A549 (cell line): ENCODE measurements at regions not wholly inside any gene's neighbourhood (a gene's known extent, or its start where the extent isn't known, plus 50 kb on each side); places are given as distances from the start of the nearest gene placed in this dataset.

Experiments used
- ATAC-seq, 2 experiments: fragments of 200-7000 bp in 1 of 2; fragments of >200 bp in 1 of 2; cut with Nextera tagmentation in 1 of 2; cut with Tn5 transposase in 1 of 2; 3 replicates each; pipeline versions ENCODE4 v1.8.0 to v1.9.1; 2018 to 2020; ENCODE audit warnings: mild to moderate bottlenecking in 1 of 2, moderate library complexity in 1 of 2
- CTCF ChIA-PET: fragments of 300-600 bp; sonication (Branson Sonifier 250); formaldehyde crosslinking; extraction: SDS; loops from one replicate; lab custom pipeline; 2021; ENCODE audit warnings: antibody characterized with exemption, inconsistent platforms; lab: Yijun Ruan, JAX
- POLR2A ChIA-PET: fragments of 350-600 bp; formaldehyde crosslinking; extraction: SDS; loops from one replicate; lab custom pipeline; 2021; ENCODE audit warnings: antibody characterized with exemption, inconsistent platforms; lab: Yijun Ruan, JAX
- DNase-seq, 2 experiments: peaks; one replicate each; pipeline versions ENCODE4 v3.0.0 to v3.0.0-alpha.2; 2011 to 2016; ENCODE audit warnings: low read depth in 1 of 2, low spot score in 1 of 2
- FAIRE-seq: peaks from 2 replicates; lab custom pipeline; 2011; peaks lifted over from hg19 to GRCh38; lab: Jason Lieb, UNC
- H3K27ac ChIP-seq, 2 experiments: fragments of >200 bp; sonication (Bioruptor Twin); formaldehyde crosslinking; 3 replicates each; pipeline ENCODE4 v1.5.1; 2016 to 2017
- H3K4me1 ChIP-seq: fragments of >200 bp; sonication (Bioruptor Twin); formaldehyde crosslinking; 3 replicates; pipeline ENCODE4 v1.6.1; 2016
- H3K4me2 ChIP-seq: fragments of >200 bp; sonication (Bioruptor Twin); formaldehyde crosslinking; 3 replicates; pipeline ENCODE4 v1.6.1; 2016
- H3K4me3 ChIP-seq: fragments of >200 bp; sonication (Bioruptor Twin); formaldehyde crosslinking; 3 replicates; pipeline ENCODE4 v1.5.1; 2016
- H3K9me3 ChIP-seq: fragments of >200 bp; sonication (Bioruptor Twin); formaldehyde crosslinking; 3 replicates; pipeline ENCODE4 v1.6.1; 2016
- CBX2 ChIP-seq: fragments of 200-600 bp; sonication (generic); IDR thresholded peaks from 2 replicates; pipeline ENCODE4 v1.6.1; 2016; ENCODE audit warnings: low read depth, mild to moderate bottlenecking, borderline replicate concordance
- CEBPB ChIP-seq, 2 experiments: fragments of >200 bp in 1 of 2; sonication (Bioruptor Twin) in 1 of 2; formaldehyde crosslinking in 1 of 2; IDR thresholded peaks; 2 replicates each; pipeline ENCODE4 v1.6.1; 2012 to 2016
- EHF ChIP-seq: fragments of 250-450 bp; sonication (Bioruptor Pico); IDR thresholded peaks from 2 replicates; pipeline ENCODE4 v1.5.0; 2020; ENCODE audit warnings: mild to moderate bottlenecking
- EP300 ChIP-seq, 2 experiments: fragments of >200 bp; sonication (Bioruptor Twin); formaldehyde crosslinking; IDR thresholded peaks; 2 replicates in 1 of 2; 3 replicates in 1 of 2; pipeline ENCODE4 v1.6.1; 2016 to 2017
- FOSB ChIP-seq: fragments of 250-450 bp; sonication (Bioruptor Pico); IDR thresholded peaks from 2 replicates; pipeline ENCODE4 v1.5.0; 2020; ENCODE audit warnings: mild to moderate bottlenecking, moderate library complexity
- HOXA7 ChIP-seq: fragments of 250-450 bp; sonication (Bioruptor Pico); IDR thresholded peaks from 2 replicates; pipeline ENCODE4 v1.5.0; 2020; ENCODE audit warnings: mild to moderate bottlenecking, moderate library complexity
- HOXB5 ChIP-seq: fragments of 250-450 bp; sonication (Bioruptor Pico); IDR thresholded peaks from 2 replicates; pipeline ENCODE4 v1.5.0; 2020; ENCODE audit warnings: mild to moderate bottlenecking, moderate library complexity
- NFE2L2 ChIP-seq: fragments of 150-350 bp; conservative IDR thresholded peaks from 2 replicates; pipeline ENCODE4 v1.6.1; 2014; ENCODE audit warnings: low read length
- NPAS2 ChIP-seq: fragments of 250-450 bp; sonication (Bioruptor Pico); IDR thresholded peaks from 2 replicates; pipeline ENCODE4 v1.8.0; 2022; ENCODE audit warnings: mild to moderate bottlenecking, moderate library complexity, borderline replicate concordance
- NR3C1 ChIP-seq: fragments of >200 bp; sonication (Bioruptor Twin); formaldehyde crosslinking; IDR thresholded peaks from 3 replicates; pipeline ENCODE4 v1.6.1; 2017
- PBX3 ChIP-seq: IDR thresholded peaks from 2 replicates; pipeline ENCODE4 v1.6.1; 2012
- RARB ChIP-seq: fragments of 250-450 bp; sonication (Bioruptor Pico); IDR thresholded peaks from 2 replicates; pipeline ENCODE4 v1.8.0; 2021; ENCODE audit warnings: mild to moderate bottlenecking, moderate library complexity
- REST ChIP-seq: fragments of 200-600 bp; sonication (generic); IDR thresholded peaks from 2 replicates; pipeline ENCODE4 v1.6.1; 2016; ENCODE audit warnings: antibody characterized with exemption, mild to moderate bottlenecking, moderate library complexity
- RNF2 ChIP-seq: fragments of 200-600 bp; sonication (generic); IDR thresholded peaks from 2 replicates; pipeline ENCODE4 v1.6.1; 2016; ENCODE audit warnings: low read depth, mild to moderate bottlenecking, antibody characterized with exemption, moderate library complexity, borderline replicate concordance
- SMC3 ChIP-seq: fragments of >200 bp; sonication (Bioruptor Twin); formaldehyde crosslinking; IDR thresholded peaks from 3 replicates; pipeline ENCODE4 v1.6.1; 2018; ENCODE audit warnings: inconsistent platforms
- TFCP2L1 ChIP-seq: fragments of 250-450 bp; sonication (Bioruptor Pico); IDR thresholded peaks from 2 replicates; pipeline ENCODE4 v1.5.0; 2021; ENCODE audit warnings: mild to moderate bottlenecking
- TP53 ChIP-seq: fragments of 250-450 bp; sonication (Bioruptor Pico); IDR thresholded peaks from 2 replicates; pipeline ENCODE4 v1.5.0; 2021; ENCODE audit warnings: mild to moderate bottlenecking, moderate library complexity
- ZFP36 ChIP-seq: fragments of 450-650 bp; IDR thresholded peaks from 2 replicates; pipeline ENCODE4 v1.6.1; 2014; ENCODE audit warnings: borderline replicate concordance; ENCODE audit not compliant: partially characterized antibody
- ZNF302 ChIP-seq: fragments of 250-450 bp; sonication (Bioruptor Pico); IDR thresholded peaks from 2 replicates; pipeline ENCODE4 v1.9.0; 2021; ENCODE audit warnings: inconsistent platforms, mild to moderate bottlenecking, moderate library complexity
- WGBS: methylation state at CpG from one replicate; pipeline ENCODE4 v1.1.6; 2017; ENCODE audit errors: missing lambda C conversion rate; 5-methylcytosine and 5-hydroxymethylcytosine counted together
- TF ChIP-seq, protein P1 (sequence below): IDR thresholded peaks from 2 replicates; pipeline ENCODE4 v1.6.1; 2012
- TF ChIP-seq, protein P2 (sequence below): fragments of 150-350 bp; IDR thresholded peaks from 2 replicates; pipeline ENCODE4 v1.6.1; 2014; ENCODE audit warnings: low read depth, mild to moderate bottlenecking, low read length
- TF ChIP-seq, protein P3 (sequence below): fragments of 250-450 bp; sonication (Bioruptor Pico); IDR thresholded peaks from 2 replicates; pipeline ENCODE4 v1.5.0; 2021; ENCODE audit warnings: mild to moderate bottlenecking, moderate library complexity, borderline replicate concordance
- TF ChIP-seq, protein P4 (sequence below): fragments of >200 bp; sonication (Bioruptor Twin); formaldehyde crosslinking; IDR thresholded peaks from 3 replicates; pipeline ENCODE4 v1.6.1; 2016

DNA sequence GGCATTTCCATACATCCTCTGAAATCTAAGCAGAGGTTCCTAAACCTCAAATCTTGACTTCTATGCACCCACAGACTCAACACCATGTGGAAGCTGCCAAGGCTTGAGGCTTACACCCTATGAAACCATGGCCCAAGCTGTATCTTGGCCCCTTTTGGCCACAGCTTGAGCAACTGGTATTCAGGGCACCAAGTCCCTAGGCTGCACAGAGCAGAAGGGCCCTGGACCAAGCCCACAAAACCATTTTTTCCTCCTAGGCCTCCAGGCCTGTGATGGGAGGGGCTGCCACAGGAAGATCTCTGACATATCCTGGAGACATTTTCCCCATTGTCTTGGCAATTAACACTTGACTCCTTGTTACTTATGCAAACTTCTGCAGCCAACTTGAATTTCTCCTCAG is 54.4 kb upstream of the IL12A start:
- Histone ChIP-seq H3K4me2 (no peak overlapping the region), H3K4me1 (peaks cover 7% of the 10 kb centered on the region; the same call in 2 of the 3 replicates), H3K9me3 (peaks cover 18% of the 10 kb centered on the region), H3K4me3 (no peak overlapping the region), H3K27ac (no peak overlapping the region)
- CTCF ChIA-PET, result interaction anchor here (1.4 to 7.2 kb wide), 3 partner anchors 49 to 69 kb away, joined by 4 to 48 read pairs (median 6); partner anchors contain the start of gene IL12A
- no peak for TF ChIP-seq PBX3
- TF ChIP-seq, protein P1, sequence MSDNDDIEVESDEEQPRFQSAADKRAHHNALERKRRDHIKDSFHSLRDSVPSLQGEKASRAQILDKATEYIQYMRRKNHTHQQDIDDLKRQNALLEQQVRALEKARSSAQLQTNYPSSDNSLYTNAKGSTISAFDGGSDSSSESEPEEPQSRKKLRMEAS, result no peak
- peak; percentile 97 for TF ChIP-seq ZFP36
- TF ChIP-seq EP300 (IDR thresholded peaks at IDR 0.05), result no peak
- FAIRE-seq, result no peak
- no peak for ATAC-seq
- DNase-seq, result no peak
- POLR2A ChIA-PET, result no interaction called here

DNA sequence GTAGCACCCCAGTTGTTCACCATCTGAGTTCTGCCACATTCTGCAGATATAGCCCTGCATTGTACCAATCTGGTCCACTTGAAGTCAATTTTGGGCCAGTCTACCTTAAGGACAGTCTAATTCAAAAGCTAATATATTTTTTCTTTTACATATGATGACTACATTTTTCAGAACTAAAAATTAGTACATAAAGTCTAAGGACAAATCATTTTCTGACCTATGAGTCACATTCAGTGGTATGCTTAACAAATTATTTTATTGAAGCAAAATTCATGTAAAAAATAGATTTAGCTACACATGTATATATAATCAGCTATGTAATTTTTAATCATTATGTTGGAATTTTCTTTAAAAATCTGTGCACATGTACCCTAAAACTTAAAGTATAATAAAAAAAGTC is 52.1 kb upstream of the IL12A start:
- DNase-seq (no peak), FAIRE-seq (no peak), ATAC-seq (no peak)
- TF ChIP-seq ZNF302 (CRISPR knock-in tag), result no peak
- no peak for TF ChIP-seq NFE2L2
- TF ChIP-seq EHF (CRISPR knock-in tag), result no peak
- TF ChIP-seq REST, result no peak
- TF ChIP-seq RARB (CRISPR knock-in tag), result no peak
- TF ChIP-seq SMC3, result no peak
- TF ChIP-seq FOSB (CRISPR knock-in tag), result no peak
- TF ChIP-seq HOXA7, result no peak
- no peak for TF ChIP-seq ZFP36
- TF ChIP-seq, protein P2, sequence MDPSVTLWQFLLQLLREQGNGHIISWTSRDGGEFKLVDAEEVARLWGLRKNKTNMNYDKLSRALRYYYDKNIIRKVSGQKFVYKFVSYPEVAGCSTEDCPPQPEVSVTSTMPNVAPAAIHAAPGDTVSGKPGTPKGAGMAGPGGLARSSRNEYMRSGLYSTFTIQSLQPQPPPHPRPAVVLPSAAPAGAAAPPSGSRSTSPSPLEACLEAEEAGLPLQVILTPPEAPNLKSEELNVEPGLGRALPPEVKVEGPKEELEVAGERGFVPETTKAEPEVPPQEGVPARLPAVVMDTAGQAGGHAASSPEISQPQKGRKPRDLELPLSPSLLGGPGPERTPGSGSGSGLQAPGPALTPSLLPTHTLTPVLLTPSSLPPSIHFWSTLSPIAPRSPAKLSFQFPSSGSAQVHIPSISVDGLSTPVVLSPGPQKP, result no peak
- Histone ChIP-seq H3K27ac (no peak overlapping the region), H3K4me1 (0 out of 3 replicates have a peak, but pooled peaks cover under 1% of the 10 kb centered on the region), H3K9me3 (peaks cover 18% of the 10 kb centered on the region), H3K4me3 (no peak overlapping the region), H3K4me2 (no peak overlapping the region)
- ChIA-PET POLR2A (no interaction called here), CTCF (interaction anchor here (1.6 kb wide), 1 partner anchor 51 kb away, joined by 5 read pairs; no protein-coding TSS in a partner anchor)

DNA sequence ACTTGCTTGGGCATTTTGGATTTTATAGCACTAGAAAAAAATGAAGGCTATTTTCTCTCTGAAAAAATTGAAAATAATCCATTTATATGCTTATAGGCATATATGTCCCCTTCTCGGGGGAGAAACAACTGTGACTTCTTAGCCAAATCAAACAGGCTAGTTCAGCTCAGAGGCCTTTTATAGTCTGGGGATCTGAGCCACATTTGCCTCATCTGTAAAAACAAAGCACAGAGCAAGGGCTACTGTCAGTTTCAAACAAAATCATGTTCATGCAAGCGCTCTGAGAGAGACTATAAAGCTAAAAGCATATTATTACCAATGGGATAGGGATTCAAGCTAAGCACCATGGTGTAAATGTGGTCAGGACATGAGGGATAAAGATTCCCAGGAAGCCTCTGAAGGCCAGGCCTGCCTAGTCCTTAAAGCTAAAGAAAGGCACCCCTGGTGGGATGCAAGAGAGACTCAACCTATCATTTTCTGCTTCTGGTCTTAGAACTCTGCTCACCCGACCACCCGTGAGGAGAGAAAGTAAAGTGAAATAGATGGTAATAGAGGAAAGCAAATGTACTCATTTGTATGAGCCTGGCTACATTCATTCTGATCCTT is 51.0 kb upstream of the IL12A start:
- Histone ChIP-seq H3K4me3 (no peak overlapping the region), H3K27ac (no peak overlapping the region), H3K9me3 (peaks cover 15% of the 10 kb centered on the region), H3K4me1 (0 out of 3 replicates have a peak, but pooled peaks cover 2% of the 10 kb centered on the region), H3K4me2 (no peak overlapping the region)
- no peak for FAIRE-seq
- WGBS, result 88% methylated on average over 4 of the region's 4 CpGs
- no peak for ATAC-seq
- CTCF ChIA-PET, result interaction anchor here (0.6 to 1.6 kb wide), 6 partner anchors 9 to 65 kb away, joined by 3 to 5 read pairs (median 3); partner anchors contain the start of gene IL12A
- DNase-seq, result no peak
- POLR2A ChIA-PET, result no interaction called here
- TF ChIP-seq, protein P1, result no peak
- TF ChIP-seq HOXB5, result no peak
- TF ChIP-seq NR3C1, result no peak
- TF ChIP-seq CBX2, result no peak
- no peak for TF ChIP-seq TP53 (CRISPR knock-in tag)
- no peak for TF ChIP-seq RNF2
- no peak for TF ChIP-seq TFCP2L1 (CRISPR knock-in tag)
- TF ChIP-seq CEBPB (IDR thresholded peaks at IDR 0.05), result no peak
- TF ChIP-seq, protein P3, sequence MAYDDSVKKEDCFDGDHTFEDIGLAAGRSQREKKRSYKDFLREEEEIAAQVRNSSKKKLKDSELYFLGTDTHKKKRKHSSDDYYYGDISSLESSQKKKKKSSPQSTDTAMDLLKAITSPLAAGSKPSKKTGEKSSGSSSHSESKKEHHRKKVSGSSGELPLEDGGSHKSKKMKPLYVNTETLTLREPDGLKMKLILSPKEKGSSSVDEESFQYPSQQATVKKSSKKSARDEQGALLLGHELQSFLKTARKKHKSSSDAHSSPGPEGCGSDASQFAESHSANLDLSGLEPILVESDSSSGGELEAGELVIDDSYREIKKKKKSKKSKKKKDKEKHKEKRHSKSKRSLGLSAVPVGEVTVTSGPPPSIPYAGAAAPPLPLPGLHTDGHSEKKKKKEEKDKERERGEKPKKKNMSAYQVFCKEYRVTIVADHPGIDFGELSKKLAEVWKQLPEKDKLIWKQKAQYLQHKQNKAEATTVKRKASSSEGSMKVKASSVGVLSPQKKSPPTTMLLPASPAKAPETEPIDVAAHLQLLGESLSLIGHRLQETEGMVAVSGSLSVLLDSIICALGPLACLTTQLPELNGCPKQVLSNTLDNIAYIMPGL (CRISPR knock-in tag), result no peak
- TF ChIP-seq ZFP36, result no peak
- TF ChIP-seq, protein P4, sequence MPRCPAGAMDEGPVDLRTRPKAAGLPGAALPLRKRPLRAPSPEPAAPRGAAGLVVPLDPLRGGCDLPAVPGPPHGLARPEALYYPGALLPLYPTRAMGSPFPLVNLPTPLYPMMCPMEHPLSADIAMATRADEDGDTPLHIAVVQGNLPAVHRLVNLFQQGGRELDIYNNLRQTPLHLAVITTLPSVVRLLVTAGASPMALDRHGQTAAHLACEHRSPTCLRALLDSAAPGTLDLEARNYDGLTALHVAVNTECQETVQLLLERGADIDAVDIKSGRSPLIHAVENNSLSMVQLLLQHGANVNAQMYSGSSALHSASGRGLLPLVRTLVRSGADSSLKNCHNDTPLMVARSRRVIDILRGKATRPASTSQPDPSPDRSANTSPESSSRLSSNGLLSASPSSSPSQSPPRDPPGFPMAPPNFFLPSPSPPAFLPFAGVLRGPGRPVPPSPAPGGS, result no peak
- no peak for TF ChIP-seq NPAS2 (CRISPR knock-in tag)
- TF ChIP-seq EP300 (IDR thresholded peaks at IDR 0.05), result no peak
